ENCODE measurements at regions not wholly inside any gene's neighbourhood (a gene's known extent, or its start where the extent isn't known, plus 50 kb on each side); places are given as distances from the start of the nearest gene placed in this dataset.

GRCh38 chr6:63451238-63451637 lies 121.0 kb upstream of the LOC128125822 start:
- TF ChIP-seq CTCF (IDR thresholded peaks at IDR 0.05; ENCODE audit: poor library complexity) (no peak), EZH2 (IDR thresholded peaks at IDR 0.05; ENCODE audit: borderline replicate concordance) (no peak), EZH2phosphoT487 (IDR thresholded peaks at IDR 0.05; ENCODE audit: low read depth, severe bottlenecking, unreplicated experiment) (no peak)

Data from hepatocyte (in vitro differentiated cells).